Heart left ventricle (tissue), 13 donors: ENCODE measurements at regions not wholly inside any gene's neighbourhood (a gene's known extent, or its start where the extent isn't known, plus 50 kb on each side); places are given as distances from the start of the nearest gene placed in this dataset.

ENCODE experiments used
- CTCF ChIP-seq, 12 donors: fragments of 200-600 bp; sonication (generic) in 4 of 12; IDR thresholded peaks; one replicate each; pipeline versions ENCODE4 v1.5.0 to v1.8.0; 2018 to 2022; ENCODE audit warnings: antibody characterized with exemption in 12 of 12, mild to moderate bottlenecking in 5 of 12
- POLR2A ChIP-seq, 2 donors: fragments of 450-650 bp; IDR thresholded peaks; one replicate each; pipeline ENCODE4 v1.6.1; 2017; ENCODE audit warnings: antibody characterized with exemption in 2 of 2, mild to moderate bottlenecking in 2 of 2, moderate library complexity in 2 of 2
- donor health status: ischemic (EF 13 %, LVEDD 7.1; RV severe dilation, severe dysfunction).
- donor health status: DM: no; HTN: yes; CAD: no.
- donor health status: DM: no; HTN: no; CAD: no.
- donor health status: ischemic (EF 25% LVEDD 6.9; RV normal size, moderate dysfunction).
- donor health status: ischemic (EF 25% LVEDD 5.7; RV mildly dilated, moderate dysfunction).
- donor health status: ischemic (EF 35%, LVEDD 5.7; RV mildly dilated, moderate dysfunction).
- donor health status: nonischemic (EF 11% LVEDD 7.7; RV severe dilation, severe dysfunction).
- donor health status: DM: yes; HTN: yes; CAD: no.
- donor health status: PGD.
- donor health status: ischemic (EF 29% LVEDD 5.4; RV normal size, mild dysfunction).
- donor health status: nonischemic (EF 23%, LVEDD 6.1; RV moderate dilation, normal function).

GRCh38 chrX:791479-792034, 161.0 kb downstream of the SHOX start:
- TF ChIP-seq CTCF (IDR thresholded peaks at IDR 0.05) (no peak), POLR2A (IDR thresholded peaks at IDR 0.05) (no peak)
